ENCODE measurements at regions not wholly inside any gene's neighbourhood (a gene's known extent, or its start where the extent isn't known, plus 50 kb on each side); places are given as distances from the start of the nearest gene placed in this dataset.

- TF ChIP-seq POLR2A (IDR thresholded peaks at IDR 0.05): no peak
- no peak for TF ChIP-seq CTCF (IDR thresholded peaks at IDR 0.05 in 8 of 11, conservative IDR thresholded peaks at IDR 0.05 in 3 of 11)
Observed at GRCh38 chr4:122326908-122327307, 51.9 kb upstream of the ADAD1 start.

All from spleen (tissue), 7 donors.